ENCODE measurements at regions not wholly inside any gene's neighbourhood (a gene's known extent, or its start where the extent isn't known, plus 50 kb on each side); places are given as distances from the start of the nearest gene placed in this dataset.

DNA sequence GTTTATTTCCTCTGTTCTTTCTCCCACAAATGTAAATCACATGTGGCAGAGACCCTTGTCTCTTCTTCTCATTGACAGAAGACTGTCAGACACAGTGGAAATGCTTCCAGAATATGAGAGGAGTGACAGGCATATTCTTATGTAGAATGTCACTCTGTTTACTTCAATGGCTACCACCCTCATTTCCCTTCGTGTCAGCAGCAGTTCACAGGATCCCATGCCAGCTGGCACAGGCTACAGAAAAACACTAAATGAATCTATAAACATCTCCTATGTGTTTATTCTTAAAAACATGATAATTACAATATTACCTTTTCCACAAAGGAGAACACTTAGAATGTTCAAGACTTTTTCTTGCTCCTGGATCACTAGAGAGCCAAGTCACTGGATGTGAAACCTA, 183.8 kb upstream of the CNTN1 start:
- no peak for DNase-seq
- Histone ChIP-seq H2AFZ (ENCODE audit: insufficient read depth, low read depth, low read length, poor library complexity, severe bottlenecking) (no peak overlapping the region), H3K79me2 (ENCODE audit: insufficient read depth, low read length) (no peaks in the 10 kb centered on the region), H3K36me3 (replicated peaks in 1 of 2; ENCODE audit: control insufficient read depth in 1 of 2, insufficient read depth in 2 of 2, low read length in 2 of 2) (no peaks in the 10 kb centered on the region), H3K27ac (ENCODE audit: low read depth in 1 of 2, low read length in 2 of 2) (no peak overlapping the region), H3K9ac (ENCODE audit: insufficient read depth, low read length, poor library complexity, severe bottlenecking) (no peak overlapping the region), H3K4me3 (replicated peaks in 1 of 3; ENCODE audit: low read depth in 2 of 3, low read length in 3 of 3) (no peak overlapping the region), H3K9me3 (replicated peaks in 1 of 2; ENCODE audit: control insufficient read depth in 1 of 2, insufficient read depth in 1 of 2, low read length in 2 of 2) (peaks cover 0 to 2% of the 10 kb centered on the region in 2 donors), H3K27me3 (ENCODE audit: control insufficient read depth in 2 of 2, insufficient read depth in 2 of 2, low read length in 2 of 2) (no peaks in the 10 kb centered on the region), H3K4me1 (ENCODE audit: control insufficient read depth in 1 of 2, insufficient read depth in 2 of 2, low read length in 2 of 2) (no peaks in the 10 kb centered on the region), H4K20me1 (ENCODE audit: insufficient read depth, low read length) (no peaks in the 10 kb centered on the region), H3K4me2 (replicated peaks; ENCODE audit: extremely low read depth, low read length, poor library complexity, severe bottlenecking) (no peak overlapping the region)
- H3K4me1 Mint-ChIP-seq: no peaks in the 10 kb centered on the region
- no peak overlapping the region for H3K27ac Mint-ChIP-seq
- TF ChIP-seq, protein P1, sequence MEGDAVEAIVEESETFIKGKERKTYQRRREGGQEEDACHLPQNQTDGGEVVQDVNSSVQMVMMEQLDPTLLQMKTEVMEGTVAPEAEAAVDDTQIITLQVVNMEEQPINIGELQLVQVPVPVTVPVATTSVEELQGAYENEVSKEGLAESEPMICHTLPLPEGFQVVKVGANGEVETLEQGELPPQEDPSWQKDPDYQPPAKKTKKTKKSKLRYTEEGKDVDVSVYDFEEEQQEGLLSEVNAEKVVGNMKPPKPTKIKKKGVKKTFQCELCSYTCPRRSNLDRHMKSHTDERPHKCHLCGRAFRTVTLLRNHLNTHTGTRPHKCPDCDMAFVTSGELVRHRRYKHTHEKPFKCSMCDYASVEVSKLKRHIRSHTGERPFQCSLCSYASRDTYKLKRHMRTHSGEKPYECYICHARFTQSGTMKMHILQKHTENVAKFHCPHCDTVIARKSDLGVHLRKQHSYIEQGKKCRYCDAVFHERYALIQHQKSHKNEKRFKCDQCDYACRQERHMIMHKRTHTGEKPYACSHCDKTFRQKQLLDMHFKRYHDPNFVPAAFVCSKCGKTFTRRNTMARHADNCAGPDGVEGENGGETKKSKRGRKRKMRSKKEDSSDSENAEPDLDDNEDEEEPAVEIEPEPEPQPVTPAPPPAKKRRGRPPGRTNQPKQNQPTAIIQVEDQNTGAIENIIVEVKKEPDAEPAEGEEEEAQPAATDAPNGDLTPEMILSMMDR (IDR thresholded peaks at IDR 0.05): no peak
- H3K4me3 Mint-ChIP-seq: no peak overlapping the region
- intact Hi-C loops (cut with micrococcal nuclease): no loop called here
- H3K9me3 Mint-ChIP-seq: peaks cover 0 to 18% (median 4%) of the 10 kb centered on the region in 7 donors
- H3K27me3 Mint-ChIP-seq (ENCODE audit: low read depth in 3 of 3): no peaks in the 10 kb centered on the region
- no peaks in the 10 kb centered on the region for H3K36me3 Mint-ChIP-seq
- WGBS (ENCODE audit: insufficient coverage): no CpG with 5 or more reads among the region's 1 CpG

DNA sequence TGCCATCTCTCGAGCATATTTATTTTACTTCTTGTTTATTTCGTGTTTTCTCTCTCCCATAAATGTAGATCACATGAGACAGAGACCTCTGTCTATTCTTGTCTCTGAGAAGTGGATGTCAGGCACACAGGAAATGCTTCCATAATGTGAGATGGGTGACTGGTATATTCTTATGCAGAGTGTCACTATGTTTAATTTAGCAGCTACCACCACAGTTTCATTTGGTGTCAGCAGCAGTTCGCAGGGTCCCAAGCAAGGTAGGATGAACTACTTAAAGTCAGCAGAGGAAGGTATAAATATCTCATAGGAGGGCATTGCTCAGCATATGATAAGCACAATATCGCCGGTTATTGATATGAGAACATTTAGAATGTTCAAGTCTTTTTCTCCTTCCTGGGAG, 180.9 kb upstream of the CNTN1 start:
- peaks cover 0 to 2% of the 10 kb centered on the region in 2 donors for H3K9me3 ChIP-seq (replicated peaks in 1 of 2; ENCODE audit: control insufficient read depth in 1 of 2, insufficient read depth in 1 of 2, low read length in 2 of 2)
- no peaks in the 10 kb centered on the region for H3K36me3 Mint-ChIP-seq
- H4K20me1 ChIP-seq (ENCODE audit: insufficient read depth, low read length): no peaks in the 10 kb centered on the region
- H2AFZ ChIP-seq (ENCODE audit: insufficient read depth, low read depth, low read length, poor library complexity, severe bottlenecking): no peak overlapping the region
- H3K36me3 ChIP-seq (replicated peaks in 1 of 2; ENCODE audit: control insufficient read depth in 1 of 2, insufficient read depth in 2 of 2, low read length in 2 of 2): no peaks in the 10 kb centered on the region
- no peak overlapping the region for H3K27ac Mint-ChIP-seq
- no peaks in the 10 kb centered on the region for H3K79me2 ChIP-seq (ENCODE audit: insufficient read depth, low read length)
- TF ChIP-seq, protein P1 (IDR thresholded peaks at IDR 0.05): no peak
- no peak overlapping the region for H3K27ac ChIP-seq (ENCODE audit: low read depth in 1 of 2, low read length in 2 of 2)
- peaks cover 7 to 14% of the 10 kb centered on the region in 2 donors for H3K4me1 ChIP-seq (ENCODE audit: control insufficient read depth in 1 of 2, insufficient read depth in 2 of 2, low read length in 2 of 2)
- DNase-seq: no peak
- no peak overlapping the region for H3K4me3 Mint-ChIP-seq
- H3K9ac ChIP-seq (ENCODE audit: insufficient read depth, low read length, poor library complexity, severe bottlenecking): no peak overlapping the region
- H3K4me2 ChIP-seq (replicated peaks; ENCODE audit: extremely low read depth, low read length, poor library complexity, severe bottlenecking): no peak overlapping the region
- peaks cover 16% of the 10 kb centered on the region for H3K4me1 Mint-ChIP-seq
- no peaks in the 10 kb centered on the region for H3K27me3 ChIP-seq (ENCODE audit: control insufficient read depth in 2 of 2, insufficient read depth in 2 of 2, low read length in 2 of 2)
- WGBS (ENCODE audit: insufficient coverage): no CpG with 5 or more reads among the region's 5 CpGs
- H3K4me3 ChIP-seq (replicated peaks in 1 of 3; ENCODE audit: low read depth in 2 of 3, low read length in 3 of 3): no peak overlapping the region
- intact Hi-C loops (cut with micrococcal nuclease): no loop called here
- peaks cover 0 to 15% (median 4%) of the 10 kb centered on the region in 7 donors for H3K9me3 Mint-ChIP-seq
- peaks cover 0 to 2% (median 0%) of the 10 kb centered on the region in 3 donors for H3K27me3 Mint-ChIP-seq (ENCODE audit: low read depth in 3 of 3)

Measured in CD14-positive monocyte (primary cell).